A673 (cell line): ENCODE measurements at regions not wholly inside any gene's neighbourhood (a gene's known extent, or its start where the extent isn't known, plus 50 kb on each side); places are given as distances from the start of the nearest gene placed in this dataset.
"Not testable (repeated sequence)": the region's sequence is repeated elsewhere in the genome, so short reads cannot be mapped to it uniquely, and the experiment has no call there.

ENCODE experiments used
- EZH2 ChIP-seq: fragments of 200-600 bp; sonication (generic); IDR thresholded peaks from 2 replicates; pipeline ENCODE4 v1.6.1; 2017; ENCODE audit warnings: borderline replicate concordance, low read depth, mild to moderate bottlenecking, mixed read lengths, antibody characterized with exemption, low read length; ENCODE audit not compliant: poor library complexity, severe bottlenecking
- TF ChIP-seq, protein P1 (sequence below): fragments of 300-800, 200-600 bp; sonication (generic); conservative IDR thresholded peaks from 2 replicates; pipeline ENCODE4 v1.5.1; 2017; ENCODE audit warnings: low read depth, mild to moderate bottlenecking, antibody characterized with exemption, low read length, moderate library complexity, mixed read lengths

DNA sequence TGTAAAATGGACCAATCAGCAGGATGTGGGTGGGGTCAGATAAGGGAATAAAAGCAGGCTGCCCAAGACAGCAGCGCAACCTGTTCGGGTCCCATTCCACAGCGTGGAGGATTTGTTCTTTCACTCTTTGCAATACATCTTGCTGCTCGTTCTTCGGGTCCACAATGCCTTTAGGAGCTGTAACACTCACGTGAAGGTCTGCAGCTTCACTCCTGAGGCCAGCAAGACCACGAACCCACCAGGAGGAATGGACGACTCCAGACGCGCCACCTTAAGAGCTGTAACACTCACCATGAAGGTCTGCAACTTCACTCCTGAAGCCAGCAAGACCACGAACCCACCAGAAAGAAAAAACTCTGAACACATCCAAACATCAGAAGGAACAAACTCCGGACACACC, 71.5 kb upstream of the PPP2R5C start:
- TF ChIP-seq, protein P1, sequence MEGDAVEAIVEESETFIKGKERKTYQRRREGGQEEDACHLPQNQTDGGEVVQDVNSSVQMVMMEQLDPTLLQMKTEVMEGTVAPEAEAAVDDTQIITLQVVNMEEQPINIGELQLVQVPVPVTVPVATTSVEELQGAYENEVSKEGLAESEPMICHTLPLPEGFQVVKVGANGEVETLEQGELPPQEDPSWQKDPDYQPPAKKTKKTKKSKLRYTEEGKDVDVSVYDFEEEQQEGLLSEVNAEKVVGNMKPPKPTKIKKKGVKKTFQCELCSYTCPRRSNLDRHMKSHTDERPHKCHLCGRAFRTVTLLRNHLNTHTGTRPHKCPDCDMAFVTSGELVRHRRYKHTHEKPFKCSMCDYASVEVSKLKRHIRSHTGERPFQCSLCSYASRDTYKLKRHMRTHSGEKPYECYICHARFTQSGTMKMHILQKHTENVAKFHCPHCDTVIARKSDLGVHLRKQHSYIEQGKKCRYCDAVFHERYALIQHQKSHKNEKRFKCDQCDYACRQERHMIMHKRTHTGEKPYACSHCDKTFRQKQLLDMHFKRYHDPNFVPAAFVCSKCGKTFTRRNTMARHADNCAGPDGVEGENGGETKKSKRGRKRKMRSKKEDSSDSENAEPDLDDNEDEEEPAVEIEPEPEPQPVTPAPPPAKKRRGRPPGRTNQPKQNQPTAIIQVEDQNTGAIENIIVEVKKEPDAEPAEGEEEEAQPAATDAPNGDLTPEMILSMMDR, result not testable (repeated sequence)
- not testable (repeated sequence) for TF ChIP-seq EZH2
